Skeletal muscle satellite cell (primary cell): ENCODE measurements at regions not wholly inside any gene's neighbourhood (a gene's known extent, or its start where the extent isn't known, plus 50 kb on each side); places are given as distances from the start of the nearest gene placed in this dataset.

Experiments
- H3K27me3 ChIP-seq: 2 replicates; pipeline ENCODE4 v1.7.0; 2013; ENCODE audit warnings: low read length; ENCODE audit not compliant: control insufficient read depth, insufficient read depth
- H3K36me3 ChIP-seq: 2 replicates; pipeline ENCODE4 v1.7.0; 2013; ENCODE audit warnings: mild to moderate bottlenecking, control low read depth, low read length; ENCODE audit not compliant: insufficient read depth
- H3K4me1 ChIP-seq: 2 replicates; pipeline ENCODE4 v1.7.0; 2013; ENCODE audit warnings: low read length; ENCODE audit not compliant: control insufficient read depth, insufficient read depth
- H3K4me2 ChIP-seq: 2 replicates; pipeline ENCODE4 v1.7.0; 2013; ENCODE audit warnings: mild to moderate bottlenecking, low read length
- H3K4me3 ChIP-seq: 2 replicates; pipeline ENCODE4 v1.7.0; 2013; ENCODE audit warnings: low read length
- H3K9ac ChIP-seq: 2 replicates; pipeline ENCODE4 v1.7.0; 2013; ENCODE audit warnings: mild to moderate bottlenecking, low read depth, low read length, moderate library complexity
- H3K9me3 ChIP-seq: replicated peaks from 2 replicates; pipeline ENCODE4 v1.7.0; 2013; ENCODE audit warnings: mild to moderate bottlenecking, control low read depth, low read length

DNA sequence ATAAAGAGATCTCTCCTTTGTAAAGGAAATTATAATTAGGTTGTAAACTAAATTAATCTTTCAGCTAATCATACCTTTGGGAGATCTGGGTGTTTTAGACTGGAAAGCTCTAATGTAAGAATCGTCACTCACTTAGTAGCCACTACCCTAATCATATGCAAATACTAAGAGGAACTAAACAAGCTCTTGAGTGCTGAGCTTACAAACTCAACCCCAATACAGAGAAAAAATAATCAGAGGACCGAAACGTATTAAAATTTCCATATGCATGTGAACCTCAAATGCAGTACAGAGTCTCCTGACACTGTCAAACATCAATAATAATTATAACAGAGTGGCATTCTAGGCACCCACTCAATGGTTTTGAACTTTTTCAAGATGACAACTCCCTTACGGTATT is 235.3 kb upstream of the FOXN3 start:
- Histone ChIP-seq H3K27me3 (no peaks in the 10 kb centered on the region), H3K4me1 (peaks cover 3% of the 10 kb centered on the region), H3K36me3 (no peaks in the 10 kb centered on the region), H3K9me3 (no peaks in the 10 kb centered on the region), H3K9ac (no peak overlapping the region), H3K4me2 (no peak overlapping the region), H3K4me3 (no peak overlapping the region)

GRCh38 chr14:89651805-89652204 is 234.8 kb upstream of the FOXN3 start:
- Histone ChIP-seq H3K9me3 (no peaks in the 10 kb centered on the region), H3K27me3 (no peaks in the 10 kb centered on the region), H3K4me2 (no peak overlapping the region), H3K4me3 (no peak overlapping the region), H3K36me3 (no peaks in the 10 kb centered on the region), H3K9ac (no peak overlapping the region), H3K4me1 (peaks cover 3% of the 10 kb centered on the region)

DNA sequence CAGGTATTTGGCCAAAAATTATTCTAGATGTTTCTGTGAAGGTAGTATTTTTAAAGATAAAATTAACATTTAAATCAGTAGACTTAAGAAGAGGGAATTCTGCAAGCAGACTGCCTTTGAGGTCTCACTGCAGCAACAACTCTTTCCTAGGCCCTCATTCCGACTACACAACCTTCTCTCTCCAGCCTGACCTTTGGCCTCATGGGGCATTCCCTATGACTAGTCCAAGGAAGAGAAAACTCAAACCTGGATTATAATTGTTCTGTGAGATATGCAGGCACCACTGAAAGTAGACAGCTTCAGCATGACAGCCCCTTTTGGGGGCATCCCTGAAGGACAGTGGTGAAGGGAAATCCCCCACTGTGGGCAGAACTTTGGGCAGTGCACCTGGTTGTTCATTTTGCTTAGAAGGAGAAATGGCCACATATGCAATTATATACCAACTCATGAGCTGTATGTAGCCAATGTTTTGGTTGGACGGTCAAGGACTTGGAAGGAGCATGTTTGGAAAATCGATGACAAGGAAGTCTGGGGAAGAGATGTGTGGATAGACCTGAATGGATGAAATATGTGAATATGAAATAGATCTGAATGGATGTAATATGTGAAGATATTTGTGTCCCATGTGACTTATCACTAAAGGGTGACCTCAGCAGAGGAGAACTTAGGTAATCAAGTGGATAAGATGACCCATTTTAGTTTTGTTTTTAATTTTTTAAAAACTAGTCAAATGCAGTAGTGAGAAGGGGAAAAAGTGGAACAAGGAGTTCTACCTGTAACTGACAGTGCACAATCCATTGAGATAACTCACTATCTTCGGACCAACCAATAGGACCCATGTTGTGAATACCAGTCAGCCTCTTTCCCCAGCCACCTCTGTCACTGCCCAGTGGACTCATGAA is 233.3 kb upstream of the FOXN3 start:
- Histone ChIP-seq H3K4me1 (peaks cover 3% of the 10 kb centered on the region), H3K9me3 (no peaks in the 10 kb centered on the region), H3K27me3 (no peaks in the 10 kb centered on the region)

DNA sequence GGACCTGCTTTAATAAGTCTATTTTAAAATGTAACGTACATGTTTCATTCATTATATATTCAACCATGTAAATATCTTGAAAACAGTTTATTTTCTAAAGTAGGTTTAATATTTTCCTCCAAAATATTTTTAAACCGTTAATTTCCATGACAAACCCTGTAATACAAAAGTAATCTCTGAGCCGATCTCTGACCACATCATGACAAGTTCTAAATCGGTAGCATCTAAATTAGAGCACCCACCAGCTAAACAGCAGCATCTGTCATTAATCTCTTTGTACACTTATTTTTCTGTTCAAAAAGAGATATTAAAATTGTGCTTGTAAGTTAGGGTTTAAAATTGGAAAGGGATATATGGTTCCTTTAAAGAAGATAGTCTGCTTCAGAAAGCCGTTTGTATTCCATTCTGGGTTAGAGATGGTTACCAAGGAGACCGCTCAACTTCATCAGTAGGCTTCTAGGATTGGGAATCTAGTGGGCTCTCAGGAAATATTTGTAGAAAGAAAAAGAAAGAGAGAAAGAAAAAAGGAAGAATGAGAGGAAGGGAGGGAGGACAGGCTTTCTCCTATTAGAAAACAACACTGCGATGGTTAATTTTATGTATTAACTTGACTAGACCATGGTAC is 232.5 kb upstream of the FOXN3 start:
- Histone ChIP-seq H3K9me3 (no peaks in the 10 kb centered on the region), H3K4me2 (no peak overlapping the region), H3K4me1 (peaks cover 3% of the 10 kb centered on the region), H3K36me3 (no peaks in the 10 kb centered on the region), H3K4me3 (no peak overlapping the region), H3K27me3 (no peaks in the 10 kb centered on the region), H3K9ac (no peak overlapping the region)

More for the DNA sequence above, 233.3 kb upstream of the FOXN3 start:
- no peak overlapping the region for H3K9ac ChIP-seq
- H3K36me3 ChIP-seq, result no peaks in the 10 kb centered on the region
- H3K4me2 ChIP-seq, result no peak overlapping the region
- H3K4me3 ChIP-seq, result no peak overlapping the region

DNA sequence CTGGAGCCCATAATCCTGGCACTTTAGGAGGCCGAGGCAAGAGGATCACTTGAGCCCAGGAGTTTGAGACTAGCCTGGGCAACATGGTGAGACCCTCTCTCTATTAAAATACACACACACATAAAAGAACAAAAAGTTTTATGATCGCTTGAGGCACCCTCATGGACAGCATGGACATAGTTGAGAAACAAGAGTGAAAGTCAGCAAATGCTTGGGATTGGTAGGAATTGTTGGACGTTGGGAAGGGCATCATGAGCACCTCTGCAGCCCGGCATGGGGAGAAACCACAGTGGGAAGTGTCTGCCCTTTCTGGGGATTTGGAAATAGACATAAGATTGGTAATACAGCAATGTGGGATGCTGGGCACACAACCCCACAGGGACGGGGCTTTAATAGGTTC is 231.9 kb upstream of the FOXN3 start:
- Histone ChIP-seq H3K36me3 (no peaks in the 10 kb centered on the region), H3K9ac (no peak overlapping the region), H3K4me1 (peaks cover 3% of the 10 kb centered on the region), H3K4me3 (no peak overlapping the region), H3K27me3 (no peaks in the 10 kb centered on the region), H3K9me3 (no peaks in the 10 kb centered on the region), H3K4me2 (no peak overlapping the region)

GRCh38 chr14:89648510-89648909 is 231.5 kb upstream of the FOXN3 start:
- H3K4me2 ChIP-seq, result no peak overlapping the region

GRCh38 chr14:89646971-89647370 is 229.9 kb upstream of the FOXN3 start:
- H3K4me1 ChIP-seq, result peaks cover 3% of the 10 kb centered on the region
- no peaks in the 10 kb centered on the region for H3K27me3 ChIP-seq
- H3K4me2 ChIP-seq, result no peak overlapping the region

More at GRCh38 chr14:89648510-89648909, 231.5 kb upstream of the FOXN3 start:
- Histone ChIP-seq H3K4me3 (no peak overlapping the region), H3K9ac (no peak overlapping the region), H3K4me1 (peaks cover 3% of the 10 kb centered on the region), H3K27me3 (no peaks in the 10 kb centered on the region), H3K9me3 (no peaks in the 10 kb centered on the region), H3K36me3 (no peaks in the 10 kb centered on the region)

DNA sequence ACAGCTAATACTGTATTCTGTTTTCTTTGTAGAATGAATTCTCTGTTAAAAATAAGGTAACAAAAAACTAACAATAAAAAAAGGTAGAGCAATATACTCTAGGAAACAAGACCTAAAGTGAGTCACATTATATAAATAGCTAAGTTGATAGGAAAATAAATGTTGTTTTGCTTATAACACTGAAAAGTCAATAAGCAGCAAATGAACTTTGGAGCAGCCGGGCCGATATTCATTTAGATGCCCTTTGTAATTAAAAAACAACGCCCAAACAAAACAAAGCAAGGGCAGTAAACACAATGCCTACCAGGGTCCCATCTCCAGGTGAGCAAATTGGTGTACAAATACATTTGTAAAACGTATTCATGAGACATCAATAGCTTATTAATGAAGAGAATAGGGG is 227.6 kb upstream of the FOXN3 start:
- H3K4me1 ChIP-seq, result peaks cover 5% of the 10 kb centered on the region
- H3K4me2 ChIP-seq, result no peak overlapping the region
- no peaks in the 10 kb centered on the region for H3K9me3 ChIP-seq
- no peak overlapping the region for H3K4me3 ChIP-seq
- H3K36me3 ChIP-seq, result no peaks in the 10 kb centered on the region
- no peaks in the 10 kb centered on the region for H3K27me3 ChIP-seq
- no peak overlapping the region for H3K9ac ChIP-seq

More at GRCh38 chr14:89646971-89647370, 229.9 kb upstream of the FOXN3 start:
- no peaks in the 10 kb centered on the region for H3K36me3 ChIP-seq
- H3K9ac ChIP-seq, result no peak overlapping the region
- H3K9me3 ChIP-seq, result no peaks in the 10 kb centered on the region
- H3K4me3 ChIP-seq, result no peak overlapping the region

GRCh38 chr14:89641495-89642175 is 224.6 kb upstream of the FOXN3 start:
- no peaks in the 10 kb centered on the region for H3K9me3 ChIP-seq

DNA sequence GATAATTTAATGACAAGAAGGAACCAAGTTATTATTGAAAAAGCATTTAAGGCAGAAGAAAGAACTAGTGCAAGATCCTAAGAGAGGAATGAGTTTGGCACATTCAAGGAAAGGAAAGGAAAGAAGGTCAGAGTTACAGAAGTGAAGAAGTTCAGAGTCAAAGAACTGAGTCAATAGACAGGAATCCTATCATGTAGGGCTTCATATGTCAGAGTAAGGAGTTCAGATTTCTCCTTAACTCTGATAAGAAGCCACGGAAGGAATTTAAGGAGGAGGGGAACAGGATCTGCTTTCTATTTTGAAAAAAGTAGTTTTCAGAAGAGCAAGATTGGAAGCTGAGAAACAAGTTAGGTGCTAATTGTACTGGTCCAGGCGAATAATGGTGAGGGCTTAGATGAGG is 223.1 kb upstream of the FOXN3 start:
- Histone ChIP-seq H3K4me2 (no peak overlapping the region), H3K9ac (no peak overlapping the region), H3K4me3 (no peak overlapping the region), H3K27me3 (no peaks in the 10 kb centered on the region), H3K4me1 (peaks cover 5% of the 10 kb centered on the region), H3K9me3 (no peaks in the 10 kb centered on the region), H3K36me3 (no peaks in the 10 kb centered on the region)

More at GRCh38 chr14:89641495-89642175, 224.6 kb upstream of the FOXN3 start:
- no peak overlapping the region for H3K4me2 ChIP-seq
- H3K36me3 ChIP-seq, result no peaks in the 10 kb centered on the region
- H3K4me3 ChIP-seq, result no peak overlapping the region
- H3K27me3 ChIP-seq, result no peaks in the 10 kb centered on the region
- no peak overlapping the region for H3K9ac ChIP-seq
- H3K4me1 ChIP-seq, result peaks cover 5% of the 10 kb centered on the region

GRCh38 chr14:89639687-89640086 is 222.7 kb upstream of the FOXN3 start:
- Histone ChIP-seq H3K4me3 (no peak overlapping the region), H3K4me1 (peaks cover 5% of the 10 kb centered on the region), H3K9me3 (no peaks in the 10 kb centered on the region), H3K36me3 (no peaks in the 10 kb centered on the region), H3K4me2 (no peak overlapping the region), H3K9ac (no peak overlapping the region), H3K27me3 (no peaks in the 10 kb centered on the region)
